Stimulated activated CD4-positive, alpha-beta T cell treated with anti-CD3 and anti-CD28 coated beads, Interleukin-2, amount 100 ng/mL, for 48 hours (primary cell): ENCODE measurements at regions not wholly inside any gene's neighbourhood (a gene's known extent, or its start where the extent isn't known, plus 50 kb on each side); places are given as distances from the start of the nearest gene placed in this dataset.

Source experiments
- DNase-seq, 2 donors: peaks; one replicate each; pipeline ENCODE4 v3.0.0-alpha.2; 2020

GRCh38 chr18:59751186-59751585 is 54.0 kb upstream of the CCBE1 start:
- DNase-seq, result no peak

GRCh38 chr18:59748628-59749360 is 51.6 kb upstream of the CCBE1 start:
- no peak for DNase-seq
